ENCODE measurements at regions not wholly inside any gene's neighbourhood (a gene's known extent, or its start where the extent isn't known, plus 50 kb on each side); places are given as distances from the start of the nearest gene placed in this dataset.

- Histone ChIP-seq H3K4me3 (ENCODE audit: insufficient read depth, low read depth, low read length) (no peak overlapping the region), H2AFZ (ENCODE audit: low read depth, low read length) (no peak overlapping the region), H3K9ac (ENCODE audit: low read length) (no peak overlapping the region), H3K27ac (ENCODE audit: low read depth, low read length) (no peak overlapping the region), H3K36me3 (ENCODE audit: insufficient read depth, low read length) (no peaks in the 10 kb centered on the region), H3K4me1 (ENCODE audit: insufficient read depth, low read length) (no peaks in the 10 kb centered on the region), H3K9me3 (ENCODE audit: insufficient read depth, low read depth, low read length) (no peaks in the 10 kb centered on the region), H3K4me2 (ENCODE audit: low read length) (no peak overlapping the region), H3K27me3 (ENCODE audit: insufficient read depth, low read length) (peaks cover 27% of the 10 kb centered on the region), H3K79me2 (ENCODE audit: insufficient read depth, low read length) (no peaks in the 10 kb centered on the region), H4K20me1 (ENCODE audit: insufficient read depth, low read length) (no peaks in the 10 kb centered on the region)
- H3K27me3 Mint-ChIP-seq (ENCODE audit: low read depth, unreplicated experiment): peaks cover 60% of the 10 kb centered on the region
- H3K4me3 Mint-ChIP-seq (ENCODE audit: unreplicated experiment): no peak overlapping the region
- no peak for TF ChIP-seq CTCF (IDR thresholded peaks at IDR 0.05; ENCODE audit: insufficient read depth, low read depth, low read length)
- no peak for TF ChIP-seq EZH2 (IDR thresholded peaks at IDR 0.05; ENCODE audit: insufficient read depth, low read length)
- no peak for FAIRE-seq
- no peak overlapping the region for H3K27ac Mint-ChIP-seq (ENCODE audit: unreplicated experiment)
- H3K36me3 Mint-ChIP-seq (ENCODE audit: low read depth, unreplicated experiment): no peaks in the 10 kb centered on the region
- DNase-seq (ENCODE audit: low read depth): peak; percentile 40
- H3K4me1 Mint-ChIP-seq (ENCODE audit: low read depth, unreplicated experiment): no peaks in the 10 kb centered on the region
- H3K9me3 Mint-ChIP-seq (ENCODE audit: unreplicated experiment): peaks cover 3% of the 10 kb centered on the region
Measured at GRCh38 chr20:23205611-23206041, 119.5 kb upstream of the CD93 start.

GRCh38 chr20:23205211-23205610 lies 119.1 kb upstream of the CD93 start:
- TF ChIP-seq CTCF (IDR thresholded peaks at IDR 0.05; ENCODE audit: insufficient read depth, low read depth, low read length) (no peak), EZH2 (IDR thresholded peaks at IDR 0.05; ENCODE audit: insufficient read depth, low read length) (no peak)
- H3K36me3 Mint-ChIP-seq (ENCODE audit: low read depth, unreplicated experiment): no peaks in the 10 kb centered on the region
- Histone ChIP-seq H3K9me3 (ENCODE audit: insufficient read depth, low read depth, low read length) (no peaks in the 10 kb centered on the region), H3K27ac (ENCODE audit: low read depth, low read length) (no peak overlapping the region), H3K79me2 (ENCODE audit: insufficient read depth, low read length) (no peaks in the 10 kb centered on the region), H2AFZ (ENCODE audit: low read depth, low read length) (no peak overlapping the region), H3K9ac (ENCODE audit: low read length) (no peak overlapping the region), H3K27me3 (ENCODE audit: insufficient read depth, low read length) (peaks cover 25% of the 10 kb centered on the region), H3K36me3 (ENCODE audit: insufficient read depth, low read length) (no peaks in the 10 kb centered on the region), H3K4me2 (ENCODE audit: low read length) (no peak overlapping the region), H3K4me1 (ENCODE audit: insufficient read depth, low read length) (no peaks in the 10 kb centered on the region), H3K4me3 (ENCODE audit: insufficient read depth, low read depth, low read length) (no peak overlapping the region), H4K20me1 (ENCODE audit: insufficient read depth, low read length) (no peaks in the 10 kb centered on the region)
- DNase-seq (ENCODE audit: low read depth): no peak
- no peak overlapping the region for H3K4me3 Mint-ChIP-seq (ENCODE audit: unreplicated experiment)
- peaks cover 59% of the 10 kb centered on the region for H3K27me3 Mint-ChIP-seq (ENCODE audit: low read depth, unreplicated experiment)
- FAIRE-seq: no peak
- H3K4me1 Mint-ChIP-seq (ENCODE audit: low read depth, unreplicated experiment): no peaks in the 10 kb centered on the region
- H3K27ac Mint-ChIP-seq (ENCODE audit: unreplicated experiment): no peak overlapping the region
- H3K9me3 Mint-ChIP-seq (ENCODE audit: unreplicated experiment): peaks cover 3% of the 10 kb centered on the region

DNA sequence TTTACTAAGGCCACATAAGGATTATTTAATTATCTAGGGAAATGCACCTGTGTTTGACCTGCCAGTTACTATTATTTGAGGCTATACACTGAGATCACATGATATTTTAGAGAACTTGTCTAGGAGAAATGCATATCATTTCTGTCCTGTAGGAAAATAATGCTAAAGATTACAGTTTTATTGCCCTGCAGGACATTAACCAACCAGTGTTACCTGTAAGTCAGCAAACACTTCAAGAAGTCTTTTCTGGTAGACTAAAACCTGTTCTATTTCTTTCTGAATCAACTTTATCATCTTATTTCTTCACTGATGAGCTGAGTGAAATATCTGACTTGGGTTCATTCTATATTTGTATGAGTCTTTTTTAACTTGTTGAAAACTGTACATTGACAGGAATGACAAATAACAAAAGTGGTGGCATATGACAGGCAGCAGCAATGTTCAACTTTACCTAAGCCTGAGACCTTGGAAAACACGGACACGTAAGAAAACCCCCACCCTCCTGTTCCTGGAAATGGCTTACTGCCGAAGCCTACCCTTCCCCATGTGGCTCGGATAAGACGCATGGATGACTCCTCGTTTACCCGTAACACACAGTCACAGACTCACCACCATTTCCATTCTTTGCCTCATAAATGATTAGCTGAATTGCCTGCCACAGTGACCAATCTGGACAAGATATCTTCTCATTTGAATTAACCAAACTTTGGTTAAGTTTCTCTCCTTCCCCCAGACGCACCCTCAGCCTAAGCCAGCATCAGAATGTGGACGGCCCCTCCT lies 118.0 kb upstream of the CD93 start:
- H3K36me3 Mint-ChIP-seq (ENCODE audit: low read depth, unreplicated experiment): no peaks in the 10 kb centered on the region
- Histone ChIP-seq H2AFZ (ENCODE audit: low read depth, low read length) (no peak overlapping the region), H3K79me2 (ENCODE audit: insufficient read depth, low read length) (no peaks in the 10 kb centered on the region), H3K4me3 (ENCODE audit: insufficient read depth, low read depth, low read length) (no peak overlapping the region), H3K27me3 (ENCODE audit: insufficient read depth, low read length) (peaks cover 21% of the 10 kb centered on the region), H3K9ac (ENCODE audit: low read length) (no peak overlapping the region), H3K4me2 (ENCODE audit: low read length) (no peak overlapping the region), H3K27ac (ENCODE audit: low read depth, low read length) (no peak overlapping the region), H3K9me3 (ENCODE audit: insufficient read depth, low read depth, low read length) (no peaks in the 10 kb centered on the region), H3K36me3 (ENCODE audit: insufficient read depth, low read length) (no peaks in the 10 kb centered on the region), H3K4me1 (ENCODE audit: insufficient read depth, low read length) (no peaks in the 10 kb centered on the region), H4K20me1 (ENCODE audit: insufficient read depth, low read length) (no peaks in the 10 kb centered on the region)
- no peak overlapping the region for H3K4me3 Mint-ChIP-seq (ENCODE audit: unreplicated experiment)
- FAIRE-seq: no peak
- H3K9me3 Mint-ChIP-seq (ENCODE audit: unreplicated experiment): peaks cover 3% of the 10 kb centered on the region
- no peak overlapping the region for H3K27ac Mint-ChIP-seq (ENCODE audit: unreplicated experiment)
- TF ChIP-seq EZH2 (IDR thresholded peaks at IDR 0.05; ENCODE audit: insufficient read depth, low read length) (no peak), CTCF (IDR thresholded peaks at IDR 0.05; ENCODE audit: insufficient read depth, low read depth, low read length) (no peak)
- H3K4me1 Mint-ChIP-seq (ENCODE audit: low read depth, unreplicated experiment): no peaks in the 10 kb centered on the region
- no peak for DNase-seq (ENCODE audit: low read depth)
- H3K27me3 Mint-ChIP-seq (ENCODE audit: low read depth, unreplicated experiment): peaks cover 59% of the 10 kb centered on the region
